DOHH2 (cell line): ENCODE measurements at regions not wholly inside any gene's neighbourhood (a gene's known extent, or its start where the extent isn't known, plus 50 kb on each side); places are given as distances from the start of the nearest gene placed in this dataset.

Source experiments
- H3F3A ChIP-seq: fragments of 200-600 bp; sonication (generic), shearing (Covaris generic); 2 replicates; pipeline ENCODE4 v1.6.0; 2016; ENCODE audit warnings: antibody characterized with exemption, mild to moderate bottlenecking; ENCODE audit not compliant: control insufficient read depth, insufficient read depth
- H3K27ac ChIP-seq: fragments of 200-600 bp; sonication (generic); 2 replicates; pipeline ENCODE4 v1.5.1; 2014; ENCODE audit warnings: low read depth, mild to moderate bottlenecking, low read length, moderate library complexity
- H3K27me3 ChIP-seq: fragments of 200-600 bp; sonication (generic); 2 replicates; pipeline ENCODE4 v1.6.1; 2014; ENCODE audit warnings: mild to moderate bottlenecking, low read length, mixed read lengths; ENCODE audit not compliant: control insufficient read depth
- H3K36me3 ChIP-seq: fragments of 200-600 bp; sonication (generic); 2 replicates; pipeline ENCODE4 v1.6.1; 2014; ENCODE audit warnings: mild to moderate bottlenecking, low read length, moderate library complexity, mixed read lengths; ENCODE audit not compliant: control insufficient read depth
- H3K4me1 ChIP-seq: fragments of 200-600 bp; sonication (generic); 2 replicates; pipeline ENCODE4 v1.6.1; 2014; ENCODE audit warnings: mild to moderate bottlenecking, low read length, mixed read lengths; ENCODE audit not compliant: control insufficient read depth
- H3K4me2 ChIP-seq: fragments of 200-600 bp; sonication (generic); 2 replicates; pipeline ENCODE4 v1.6.0; 2014; ENCODE audit warnings: mild to moderate bottlenecking, low read length, moderate library complexity
- H3K4me3 ChIP-seq: fragments of 200-600 bp; sonication (generic); 2 replicates; pipeline ENCODE4 v1.5.1; 2014; ENCODE audit warnings: mild to moderate bottlenecking, low read length, mixed read lengths
- H3K79me2 ChIP-seq: fragments of 200-600 bp; sonication (generic); 2 replicates; pipeline ENCODE4 v1.6.1; 2014; ENCODE audit warnings: mild to moderate bottlenecking, low read length, mixed read lengths; ENCODE audit not compliant: control insufficient read depth
- H3K9me2 ChIP-seq: fragments of 200-600 bp; sonication (generic); replicated peaks from 2 replicates; pipeline ENCODE4 v1.6.1; 2014; ENCODE audit warnings: mild to moderate bottlenecking, low read length, mixed read lengths; ENCODE audit not compliant: control insufficient read depth
- H3K9me3 ChIP-seq: fragments of 200-600 bp; sonication (generic); 2 replicates; pipeline ENCODE4 v1.6.1; 2014; ENCODE audit warnings: antibody characterized with exemption, low read length, mixed read lengths; ENCODE audit not compliant: control insufficient read depth, insufficient read depth
- H4K20me1 ChIP-seq: fragments of 200-600 bp; sonication (generic); 2 replicates; pipeline ENCODE4 v1.6.0; 2014; ENCODE audit warnings: low read depth, mild to moderate bottlenecking, antibody characterized with exemption, low read length, moderate library complexity; ENCODE audit not compliant: control insufficient read depth, insufficient read depth
- CTCF ChIP-seq: fragments of 200-600 bp; sonication (generic); IDR thresholded peaks from one replicate; pipeline ENCODE4 v1.5.1; 2014; ENCODE audit warnings: antibody characterized with exemption, mild to moderate bottlenecking, low read depth, low read length; ENCODE audit not compliant: poor library complexity, severe bottlenecking
- EZH2phosphoT487 ChIP-seq: fragments of 200-600 bp; sonication (generic); IDR thresholded peaks from 2 replicates; pipeline ENCODE4 v1.6.1; 2017; ENCODE audit warnings: borderline replicate concordance, mild to moderate bottlenecking, antibody characterized with exemption, low read length, moderate library complexity, mixed read lengths

- peaks cover 9% of the 10 kb centered on the region; the same call in 1 of the 2 replicates for H3K27me3 ChIP-seq
- H3K4me1 ChIP-seq, result no peaks in the 10 kb centered on the region
- H3K4me3 ChIP-seq, result no peak overlapping the region
- H3K9me2 ChIP-seq, result no peaks in the 10 kb centered on the region
- no peaks in the 10 kb centered on the region for H3K79me2 ChIP-seq
- H4K20me1 ChIP-seq, result no peaks in the 10 kb centered on the region
- no peaks in the 10 kb centered on the region for H3K36me3 ChIP-seq
- no peaks in the 10 kb centered on the region for H3K9me3 ChIP-seq
- no peak for TF ChIP-seq EZH2phosphoT487
- no peak for TF ChIP-seq CTCF
- H3F3A ChIP-seq, result no peaks in the 10 kb centered on the region
- no peak overlapping the region for H3K4me2 ChIP-seq
- H3K27ac ChIP-seq, result no peak overlapping the region
Observed at GRCh38 chr15:31526916-31527690, 200.5 kb downstream of the KLF13 start.

- no peak overlapping the region for H3K4me3 ChIP-seq
- no peaks in the 10 kb centered on the region for H4K20me1 ChIP-seq
- no peaks in the 10 kb centered on the region for H3K9me2 ChIP-seq
- H3K27ac ChIP-seq, result no peak overlapping the region
- H3K79me2 ChIP-seq, result no peaks in the 10 kb centered on the region
- H3K27me3 ChIP-seq, result peaks cover 7% of the 10 kb centered on the region; the same call in 1 of the 2 replicates
- no peaks in the 10 kb centered on the region for H3K9me3 ChIP-seq
- H3K36me3 ChIP-seq, result no peaks in the 10 kb centered on the region
- no peak for TF ChIP-seq EZH2phosphoT487
- no peak for TF ChIP-seq CTCF
- H3K4me2 ChIP-seq, result no peak overlapping the region
- H3F3A ChIP-seq, result no peaks in the 10 kb centered on the region
- H3K4me1 ChIP-seq, result no peaks in the 10 kb centered on the region
Observed at GRCh38 chr15:31528846-31529245, 202.2 kb downstream of the KLF13 start.

- H3K4me2 ChIP-seq, result no peak overlapping the region
- no peaks in the 10 kb centered on the region for H3K79me2 ChIP-seq
- TF ChIP-seq EZH2phosphoT487 (no peak), CTCF (no peak)
- H3K9me3 ChIP-seq, result no peaks in the 10 kb centered on the region
- no peaks in the 10 kb centered on the region for H4K20me1 ChIP-seq
- no peaks in the 10 kb centered on the region for H3K4me1 ChIP-seq
- no peaks in the 10 kb centered on the region for H3F3A ChIP-seq
- no peak overlapping the region for H3K27ac ChIP-seq
- no peaks in the 10 kb centered on the region for H3K36me3 ChIP-seq
- H3K4me3 ChIP-seq, result no peak overlapping the region
- H3K9me2 ChIP-seq, result no peaks in the 10 kb centered on the region
- H3K27me3 ChIP-seq, result peaks cover 17% of the 10 kb centered on the region
Observed at GRCh38 chr15:31537770-31538592, 211.3 kb downstream of the KLF13 start.
